GM12878 (cell line): ENCODE measurements at regions not wholly inside any gene's neighbourhood (a gene's known extent, or its start where the extent isn't known, plus 50 kb on each side); places are given as distances from the start of the nearest gene placed in this dataset.

Experiments used
- ATAC-seq: fragments of 200-7000 bp; cut with Tn5 transposase; 3 replicates; pipeline ENCODE4 v1.9.1; 2020; ENCODE audit warnings: mild to moderate bottlenecking, moderate library complexity
- BruUV-seq: library from RNA; stranded (reverse); fragments of 400-500 nt; replicated peaks from 2 replicates; lab custom pipeline; 2021; lab: Mats Ljungman, UMichigan
- CTCF ChIA-PET: fragments of 300-600 bp; sonication (Branson Sonifier 250); formaldehyde crosslinking; extraction: SDS; loops from one replicate; lab custom pipeline; 2021; ENCODE audit warnings: inconsistent platforms; lab: Yijun Ruan, JAX
- POLR2A ChIA-PET: fragments of 350-600 bp; formaldehyde crosslinking; extraction: SDS; loops from one replicate; lab custom pipeline; 2021; ENCODE audit warnings: inconsistent platforms; lab: Charles Lee
- RAD21 ChIA-PET: fragments of 300-600 bp; sonication (Branson Sonifier 250); formaldehyde crosslinking; loops from one replicate; lab custom pipeline; 2023; ENCODE audit warnings: antibody characterized with exemption; ENCODE audit not compliant: unreplicated experiment; lab: Charles Lee
- SMC1A ChIA-PET: fragments of 300-600 bp; sonication (Branson Sonifier 250); formaldehyde crosslinking; loops from one replicate; lab custom pipeline; 2023; ENCODE audit not compliant: unreplicated experiment, uncharacterized antibody; lab: Charles Lee
- DNase-seq: peaks from one replicate; pipeline ENCODE4 v3.0.0-alpha.2; 2011; ENCODE audit warnings: low read depth, low spot score
- FAIRE-seq: peaks from 3 replicates; lab custom pipeline; 2011; peaks lifted over from hg19 to GRCh38; lab: Jason Lieb, UNC
- H2AFZ ChIP-seq: 2 replicates; pipeline ENCODE4 v1.6.0; 2011; ENCODE audit warnings: low read depth, low read length, control low read depth; ENCODE audit not compliant: control insufficient read depth
- H3K27ac ChIP-seq: 2 replicates; pipeline ENCODE4 v1.5.1; 2011; ENCODE audit warnings: control low read depth; ENCODE audit not compliant: control insufficient read depth, insufficient read depth
- H3K27me3 ChIP-seq, 2 experiments: replicated peaks in 1 of 2; 2 replicates each; pipeline versions ENCODE4 v1.6.0 to v1.6.1; 2011; ENCODE audit warnings: low read length in 1 of 2; ENCODE audit not compliant: control insufficient read depth in 2 of 2, insufficient read depth in 2 of 2
- H3K36me3 ChIP-seq, 2 experiments: 2 replicates each; pipeline ENCODE4 v1.5.1; 2011; ENCODE audit warnings: low read length in 1 of 2; ENCODE audit not compliant: control insufficient read depth in 2 of 2, insufficient read depth in 2 of 2
- H3K4me1 ChIP-seq: 2 replicates; pipeline ENCODE4 v1.6.1; 2011; ENCODE audit warnings: mild to moderate bottlenecking, low read length, moderate library complexity, mixed read lengths; ENCODE audit not compliant: control insufficient read depth, insufficient read depth
- H3K4me2 ChIP-seq: 2 replicates; pipeline ENCODE4 v1.6.0; 2011; ENCODE audit warnings: control low read depth; ENCODE audit not compliant: control insufficient read depth, insufficient read depth
- H3K4me3 ChIP-seq: fragments of 200-600 bp; sonication (generic); 2 replicates; pipeline ENCODE4 v1.5.1; 2016
- H3K79me2 ChIP-seq: 2 replicates; pipeline ENCODE4 v1.6.0; 2011; ENCODE audit warnings: low read length; ENCODE audit not compliant: control insufficient read depth, insufficient read depth
- H3K9ac ChIP-seq: 2 replicates; pipeline ENCODE4 v1.8.0; 2011; ENCODE audit warnings: low read length, control low read depth, mixed read lengths; ENCODE audit not compliant: control insufficient read depth, insufficient read depth
- H3K9me3 ChIP-seq: replicated peaks from 3 replicates; pipeline ENCODE4 v1.5.1; 2011; ENCODE audit warnings: mild to moderate bottlenecking, low read length; ENCODE audit not compliant: control insufficient read depth, insufficient read depth
- H4K20me1 ChIP-seq: 2 replicates; pipeline ENCODE4 v1.6.0; 2011; ENCODE audit not compliant: control insufficient read depth, insufficient read depth
- BRCA1 ChIP-seq: IDR thresholded peaks from 2 replicates; pipeline ENCODE4 v1.6.1; 2011; ENCODE audit warnings: low read depth, low read length, improper control_type of control experiment
- CBX5 ChIP-seq: sonication (generic); IDR thresholded peaks from 2 replicates; pipeline ENCODE4 v1.6.1; 2016; ENCODE audit warnings: low read depth, moderate library complexity, mild to moderate bottlenecking, inconsistent platforms
- CREB1 ChIP-seq: IDR thresholded peaks from 2 replicates; pipeline ENCODE4 v1.6.1; 2012; ENCODE audit warnings: low read depth, mild to moderate bottlenecking, inconsistent platforms
- CREM ChIP-seq: IDR thresholded peaks from 2 replicates; pipeline ENCODE4 v1.6.1; 2014; ENCODE audit warnings: antibody characterized with exemption, low read depth
- EED ChIP-seq: sonication (generic); IDR thresholded peaks from 2 replicates; pipeline ENCODE4 v1.6.1; 2016; ENCODE audit warnings: antibody characterized with exemption, low read depth
- FOXM1 ChIP-seq: IDR thresholded peaks from 2 replicates; pipeline ENCODE4 v1.6.1; 2012; ENCODE audit warnings: low read depth, mild to moderate bottlenecking, inconsistent platforms, low read length, moderate library complexity
- IKZF2 ChIP-seq, 2 experiments: fragments of 450-650 bp; IDR thresholded peaks; 2 replicates each; pipeline ENCODE4 v1.6.1; 2017; ENCODE audit warnings: mild to moderate bottlenecking in 2 of 2, moderate library complexity in 2 of 2
- IRF4 ChIP-seq: IDR thresholded peaks from 2 replicates; pipeline ENCODE4 v1.6.1; 2011; ENCODE audit warnings: low read depth, low read length
- JUNB ChIP-seq: IDR thresholded peaks from 2 replicates; pipeline ENCODE4 v1.6.1; 2016; ENCODE audit warnings: antibody characterized with exemption, mild to moderate bottlenecking
- MYC ChIP-seq: IDR thresholded peaks from 2 replicates; pipeline ENCODE4 v1.6.1; 2011; ENCODE audit warnings: mild to moderate bottlenecking, low read length, moderate library complexity, inconsistent platforms; ENCODE audit not compliant: insufficient read depth, insufficient replicate concordance, insufficient read length, severe bottlenecking
- NFIC ChIP-seq: IDR thresholded peaks from 2 replicates; pipeline ENCODE4 v1.6.1; 2012; ENCODE audit warnings: low read depth, mild to moderate bottlenecking, inconsistent platforms, low read length, moderate library complexity
- NFXL1 ChIP-seq: fragments of 450-650 bp; IDR thresholded peaks from 2 replicates; pipeline ENCODE4 v1.6.1; 2017; ENCODE audit warnings: antibody characterized with exemption, mild to moderate bottlenecking, borderline replicate concordance
- RUNX3 ChIP-seq: IDR thresholded peaks from 2 replicates; pipeline ENCODE4 v1.6.1; 2012; ENCODE audit warnings: low read length, inconsistent platforms
- SMAD1 ChIP-seq: fragments of 450-650 bp; IDR thresholded peaks from 2 replicates; pipeline ENCODE4 v1.6.1; 2018; ENCODE audit warnings: mild to moderate bottlenecking, low read depth; ENCODE audit not compliant: partially characterized antibody
- SREBF2 ChIP-seq: IDR thresholded peaks from 2 replicates; pipeline ENCODE4 v1.6.1; 2012; ENCODE audit warnings: mild to moderate bottlenecking, low read length
- TBL1XR1 ChIP-seq: IDR thresholded peaks from 2 replicates; pipeline ENCODE4 v1.6.1; 2012; ENCODE audit warnings: low read depth, low read length, improper control_type of control experiment
- TCF12 ChIP-seq: IDR thresholded peaks from 2 replicates; pipeline ENCODE4 v1.6.1; 2011; ENCODE audit warnings: low read depth, mild to moderate bottlenecking, low read length
- WGBS: methylation state at CpG from one replicate; pipeline ENCODE4 v1.1.6; 2016; ENCODE audit warnings: low lambda C conversion rate; ENCODE audit not compliant: insufficient replicate concordance, insufficient coverage; ENCODE audit errors: missing lambda C conversion rate; 5-methylcytosine and 5-hydroxymethylcytosine counted together
- in situ Hi-C: fragments of 300-500 bp; cut with MboI; formaldehyde crosslinking; loops from 9 replicates; pipeline ENCODE4 v1.14.3; 2018; ENCODE audit warnings: mixed read lengths
- intact Hi-C: fragments of 100-400 bp; cut with micrococcal nuclease; formaldehyde crosslinking; loops from one replicate; pipeline ENCODE4 v1.14.2; 2022; ENCODE audit not compliant: unreplicated experiment
- TF ChIP-seq, protein P1 (sequence below): IDR thresholded peaks from 2 replicates; pipeline ENCODE4 v1.6.1; 2012; ENCODE audit warnings: low read length, inconsistent platforms

DNA sequence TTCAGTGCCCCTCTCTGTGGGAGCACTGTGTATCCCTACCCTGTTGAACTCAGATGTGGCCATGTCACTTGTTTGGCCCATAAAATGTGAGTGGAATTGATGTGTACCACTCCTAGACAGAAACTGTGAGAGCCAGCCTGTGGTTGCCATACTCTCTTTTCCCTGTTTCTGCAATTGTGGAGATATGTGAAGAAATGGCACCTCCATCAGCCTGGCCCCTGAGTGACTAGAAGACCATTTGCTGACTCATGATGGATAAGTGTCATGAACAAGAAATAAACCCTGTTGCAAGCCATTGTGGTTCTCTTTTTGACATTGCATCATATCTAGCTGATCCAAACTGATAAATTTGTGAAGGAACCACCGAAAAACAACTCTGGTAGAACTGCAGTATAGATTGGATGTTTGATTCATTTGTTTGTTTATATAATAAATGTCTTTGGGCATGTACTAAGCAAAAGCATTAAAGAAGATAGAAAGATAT is 193.7 kb upstream of the FOXN2 start:
- ChIA-PET RAD21 (no interaction called here), SMC1A (interaction anchor here (0.9 kb wide), 1 partner anchor 107 kb away, joined by 3 read pairs; no protein-coding TSS in a partner anchor)
- no peak overlapping the region for H3K27ac ChIP-seq
- intact Hi-C loops: no loop called here
- H3K36me3 ChIP-seq: no peaks in the 10 kb centered on the region
- no peaks in the 10 kb centered on the region for H3K27me3 ChIP-seq
- no TSS peak for BruUV-seq
- no peaks in the 10 kb centered on the region for H4K20me1 ChIP-seq
- no peak for FAIRE-seq
- no peak overlapping the region for H3K4me2 ChIP-seq
- in situ Hi-C loops: no loop called here
- H3K4me1 ChIP-seq: no peaks in the 10 kb centered on the region
- H2AFZ ChIP-seq: no peak overlapping the region
- DNase-seq: no peak
- no peak overlapping the region for H3K4me3 ChIP-seq
- no peaks in the 10 kb centered on the region for H3K9me3 ChIP-seq
- H3K79me2 ChIP-seq: no peaks in the 10 kb centered on the region
- no peak for TF ChIP-seq NFXL1
- TF ChIP-seq, all 136 proteins: peak for 0
- H3K9ac ChIP-seq: no peak overlapping the region
- ChIA-PET CTCF (no interaction called here), POLR2A (no interaction called here)
- 28% methylated on average over 1 of the region's 1 CpG for WGBS
- ATAC-seq: no peak

DNA sequence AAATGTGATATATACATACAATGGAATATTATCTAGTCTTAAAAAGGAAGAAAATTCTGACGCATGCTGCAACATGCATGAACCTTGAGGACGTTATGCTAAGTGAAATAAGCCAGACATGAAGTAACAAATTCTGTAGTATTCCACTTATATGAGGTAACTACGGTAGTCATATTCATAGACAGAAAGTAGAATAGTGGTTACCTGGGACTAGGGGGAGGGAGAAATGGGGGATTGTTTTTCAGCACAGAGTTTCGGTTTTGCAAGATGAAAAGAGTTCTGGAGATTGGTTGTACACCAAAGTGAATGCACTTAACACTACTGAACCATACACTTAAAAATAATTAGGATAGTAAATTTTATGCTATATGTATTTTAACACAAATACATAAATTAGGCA is 192.3 kb upstream of the FOXN2 start:
- H3K79me2 ChIP-seq: no peaks in the 10 kb centered on the region
- H3K36me3 ChIP-seq: no peaks in the 10 kb centered on the region
- no peak for DNase-seq
- in situ Hi-C loops: no loop called here
- ChIA-PET SMC1A (interaction anchor here (0.8 kb wide), 1 partner anchor 191 kb away, joined by 3 read pairs; no protein-coding TSS in a partner anchor), POLR2A (no interaction called here), CTCF (no interaction called here), RAD21 (no interaction called here)
- intact Hi-C loops: no loop called here
- H3K9ac ChIP-seq: no peak overlapping the region
- H3K27me3 ChIP-seq: no peaks in the 10 kb centered on the region; a peak in 1 of 4 replicates
- peak; percentile 80 for FAIRE-seq
- BruUV-seq: no TSS peak
- ATAC-seq: peak; percentile 80
- WGBS: 34% methylated on average over 4 of the region's 4 CpGs
- no peaks in the 10 kb centered on the region for H3K4me1 ChIP-seq
- H3K27ac ChIP-seq: no peak overlapping the region
- TF ChIP-seq JUNB: peak; percentile 79
- peak; percentile 86 for TF ChIP-seq RUNX3
- TF ChIP-seq IKZF2 (IDR thresholded peaks at IDR 0.05): no peak; a peak in 1 of 4 replicates
- TF ChIP-seq, protein P1, sequence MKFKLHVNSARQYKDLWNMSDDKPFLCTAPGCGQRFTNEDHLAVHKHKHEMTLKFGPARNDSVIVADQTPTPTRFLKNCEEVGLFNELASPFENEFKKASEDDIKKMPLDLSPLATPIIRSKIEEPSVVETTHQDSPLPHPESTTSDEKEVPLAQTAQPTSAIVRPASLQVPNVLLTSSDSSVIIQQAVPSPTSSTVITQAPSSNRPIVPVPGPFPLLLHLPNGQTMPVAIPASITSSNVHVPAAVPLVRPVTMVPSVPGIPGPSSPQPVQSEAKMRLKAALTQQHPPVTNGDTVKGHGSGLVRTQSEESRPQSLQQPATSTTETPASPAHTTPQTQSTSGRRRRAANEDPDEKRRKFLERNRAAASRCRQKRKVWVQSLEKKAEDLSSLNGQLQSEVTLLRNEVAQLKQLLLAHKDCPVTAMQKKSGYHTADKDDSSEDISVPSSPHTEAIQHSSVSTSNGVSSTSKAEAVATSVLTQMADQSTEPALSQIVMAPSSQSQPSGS: peak; percentile 60; the same call in 1 of the 2 replicates
- peak; percentile 63; the same call in 1 of the 2 replicates for TF ChIP-seq NFIC
- TF ChIP-seq EED: 0 out of 2 replicates have a peak, but pooled peaks have one; percentile 31
- TF ChIP-seq CBX5: 0 out of 2 replicates have a peak, but pooled peaks have one; percentile 28
- TF ChIP-seq TCF12: no peak
- TF ChIP-seq BRCA1: no peak
- 0 out of 2 replicates have a peak, but pooled peaks have one; percentile 33 for TF ChIP-seq IRF4
- no peak for TF ChIP-seq MYC
- TF ChIP-seq SMAD1: no peak
- no peak for TF ChIP-seq TBL1XR1
- no peak for TF ChIP-seq SREBF2
- TF ChIP-seq FOXM1: no peak
- TF ChIP-seq CREB1: peak; percentile 68
- TF ChIP-seq CREM: 0 out of 2 replicates have a peak, but pooled peaks have one; percentile 9
- H3K9me3 ChIP-seq: no peaks in the 10 kb centered on the region
- no peak overlapping the region for H2AFZ ChIP-seq
- no peak overlapping the region for H3K4me3 ChIP-seq
- H3K4me2 ChIP-seq: no peak overlapping the region
- H4K20me1 ChIP-seq: no peaks in the 10 kb centered on the region
